Activated CD4-positive, alpha-beta T cell treated with anti-CD3 and anti-CD28 coated beads, Interleukin-2, amount 50 U/mL, for 48 hours (primary cell): ENCODE measurements at regions not wholly inside any gene's neighbourhood (a gene's known extent, or its start where the extent isn't known, plus 50 kb on each side); places are given as distances from the start of the nearest gene placed in this dataset.

Source experiments
- DNase-seq, 2 experiments: peaks; one replicate each; pipeline ENCODE4 v3.0.0-alpha.2; 2020

DNA sequence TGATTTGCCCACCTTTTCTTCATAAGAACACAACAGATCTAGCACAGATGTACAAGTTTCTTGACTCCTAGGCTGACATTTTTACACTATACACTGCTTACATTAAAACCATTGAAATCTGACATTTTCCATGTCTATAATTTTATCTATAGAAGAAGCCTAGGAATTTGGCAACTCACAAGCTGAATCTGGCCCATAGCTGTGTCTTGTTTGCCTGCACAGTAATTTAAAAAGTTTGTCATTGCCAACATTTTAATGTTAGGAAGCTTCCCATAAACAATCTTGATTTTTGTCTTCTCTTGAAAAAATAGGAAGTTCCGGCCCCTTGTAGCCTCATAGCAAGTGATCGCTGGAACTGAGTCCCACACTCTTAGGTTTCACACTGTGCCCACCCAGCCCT lies 394.6 kb upstream of the AZI2 start:
- no peak for DNase-seq

DNA sequence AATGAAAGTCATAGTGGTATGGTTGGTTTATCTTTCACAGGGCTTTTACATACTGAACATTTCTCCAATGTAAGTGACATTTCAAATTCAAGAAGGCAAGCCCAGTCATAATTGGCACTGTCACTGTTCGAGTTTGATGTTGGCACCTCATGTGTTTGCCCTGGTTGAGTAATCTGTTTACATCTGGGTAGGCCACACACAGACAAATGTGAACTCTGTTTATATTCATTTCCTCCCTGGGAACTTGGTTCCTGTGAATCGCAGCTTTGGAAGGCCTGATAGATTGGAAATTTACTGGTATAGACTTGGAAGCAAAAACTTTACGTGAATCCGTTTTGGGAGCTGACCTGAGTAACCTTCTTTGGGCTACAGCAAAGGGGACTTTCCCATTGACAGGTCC lies 395.2 kb upstream of the AZI2 start:
- DNase-seq: no peak

DNA sequence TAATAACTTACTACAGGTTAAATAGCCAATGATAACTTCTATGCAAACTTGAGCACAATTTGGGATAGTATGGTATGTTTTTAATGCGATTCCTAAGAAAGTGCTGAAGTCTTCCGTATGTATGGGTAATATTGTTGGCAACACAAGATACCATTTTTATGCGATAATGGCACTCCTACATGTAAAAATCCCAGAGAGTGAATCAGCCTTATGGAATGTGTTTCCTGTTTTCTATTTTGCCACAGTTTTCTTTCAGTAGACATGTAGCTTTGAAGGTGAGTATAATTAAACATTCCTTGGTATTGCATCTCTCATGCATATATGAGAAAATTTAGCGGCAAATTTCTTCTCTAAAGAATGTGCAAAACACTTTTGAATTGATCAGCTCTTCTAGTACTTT lies 396.8 kb upstream of the AZI2 start:
- DNase-seq: no peak

DNA sequence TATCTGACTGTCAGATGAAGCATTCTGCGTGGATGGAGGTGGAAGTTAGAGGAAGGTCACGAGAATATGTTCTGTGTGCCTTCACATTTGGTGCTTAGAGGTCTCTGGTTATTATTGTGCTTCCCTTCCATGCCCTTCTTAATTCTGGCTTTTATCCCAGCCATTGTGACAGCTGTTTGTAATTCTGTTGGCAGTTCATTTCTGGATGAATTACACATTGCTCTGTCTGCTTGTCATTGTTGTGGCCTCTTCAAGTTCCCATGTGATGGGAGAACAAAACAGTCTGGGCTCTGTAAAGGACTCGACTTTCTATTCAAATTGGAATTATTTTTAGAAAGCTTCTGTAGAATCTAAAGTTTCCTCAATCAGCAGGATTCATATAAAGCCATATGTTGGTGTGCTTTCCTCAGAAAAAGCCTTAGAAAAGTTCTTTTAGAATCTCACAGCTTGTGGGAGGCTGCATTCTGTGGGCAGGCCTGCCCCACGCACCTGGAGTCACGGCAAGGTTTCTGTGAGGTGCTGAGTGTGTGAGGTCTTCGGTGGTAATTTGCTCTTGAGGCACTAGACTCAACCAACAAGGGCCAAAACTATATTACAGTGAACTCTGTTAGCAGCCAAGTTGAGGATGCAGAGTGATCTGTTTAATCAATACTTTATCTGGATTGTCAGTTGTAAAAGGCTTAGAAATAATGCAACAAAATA lies 397.4 kb upstream of the AZI2 start:
- no peak for DNase-seq

DNA sequence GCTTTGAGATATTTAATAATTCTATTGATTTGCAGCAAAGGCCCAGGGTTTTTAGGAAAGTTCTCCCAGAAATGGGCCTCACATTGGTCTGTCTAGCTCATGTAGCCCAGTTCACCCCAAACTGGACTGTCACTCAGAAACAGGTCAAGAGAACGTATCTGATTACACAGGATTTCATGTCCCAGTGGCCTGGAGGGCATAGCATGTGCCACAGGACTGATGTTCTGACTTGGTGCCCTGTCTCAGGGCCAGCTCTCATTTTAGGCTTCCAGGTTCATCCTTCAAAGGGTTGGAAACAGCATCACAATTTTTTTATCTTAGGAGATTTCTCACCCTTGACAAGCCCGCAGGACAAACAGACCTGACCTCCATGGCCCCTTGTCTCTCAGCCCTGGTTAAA lies 398.4 kb upstream of the AZI2 start:
- no peak for DNase-seq

DNA sequence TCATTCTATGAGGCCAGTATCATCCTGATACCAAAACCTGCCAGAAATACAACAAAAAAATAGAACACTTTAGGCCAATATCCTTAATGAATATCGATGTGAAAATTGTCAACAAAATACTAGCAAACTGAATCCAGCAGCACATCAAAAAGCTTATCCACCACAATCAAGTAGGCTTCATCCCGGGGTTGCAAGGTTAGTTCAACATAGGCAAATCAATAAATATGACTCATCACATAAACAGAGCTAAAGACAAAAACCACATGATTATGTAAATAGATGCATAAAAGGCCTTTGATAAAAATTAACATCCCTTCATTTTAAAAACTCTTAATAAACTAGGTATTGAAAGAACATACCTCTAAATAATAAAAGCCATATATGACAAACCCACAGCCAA lies 403.2 kb upstream of the AZI2 start:
- DNase-seq: no peak

DNA sequence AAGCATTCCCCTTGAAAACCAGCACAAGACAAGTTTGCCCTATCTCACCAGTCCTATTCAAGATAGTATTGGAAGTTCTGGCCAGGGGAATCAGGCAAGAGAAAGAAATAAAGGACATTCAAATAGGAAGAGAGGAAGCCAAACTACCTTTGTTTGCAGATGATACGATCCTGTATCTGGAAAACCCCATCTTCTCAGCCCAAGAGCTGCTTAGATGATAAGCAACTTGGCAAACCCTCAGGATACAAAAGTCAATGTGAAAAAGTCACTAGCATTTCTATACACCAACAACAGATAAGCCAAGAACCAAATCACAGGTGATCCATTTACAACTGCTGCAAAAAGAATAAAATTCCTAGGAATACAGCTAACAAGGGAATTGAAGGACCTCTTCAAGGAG lies 403.7 kb upstream of the AZI2 start:
- DNase-seq: no peak

DNA sequence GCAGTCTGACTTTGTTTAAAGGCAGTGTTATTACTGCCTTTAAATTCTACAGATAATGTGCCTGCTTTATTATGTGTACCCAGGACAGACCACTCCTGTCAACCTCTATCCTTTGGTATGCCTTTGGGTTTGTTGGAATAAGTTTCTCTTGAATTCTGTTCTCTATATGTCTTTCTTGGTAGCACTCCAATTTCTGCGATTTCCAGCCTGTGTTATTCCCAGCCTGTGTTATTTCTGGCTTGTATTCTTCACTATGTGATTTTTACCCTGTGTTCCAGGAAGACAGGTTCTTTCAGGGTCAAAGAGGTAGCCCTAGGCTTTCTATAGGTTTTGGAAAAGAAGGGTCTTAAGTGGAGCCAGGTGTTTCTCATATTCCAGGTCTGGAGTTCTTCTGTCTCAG lies 407.4 kb upstream of the AZI2 start:
- no peak for DNase-seq

DNA sequence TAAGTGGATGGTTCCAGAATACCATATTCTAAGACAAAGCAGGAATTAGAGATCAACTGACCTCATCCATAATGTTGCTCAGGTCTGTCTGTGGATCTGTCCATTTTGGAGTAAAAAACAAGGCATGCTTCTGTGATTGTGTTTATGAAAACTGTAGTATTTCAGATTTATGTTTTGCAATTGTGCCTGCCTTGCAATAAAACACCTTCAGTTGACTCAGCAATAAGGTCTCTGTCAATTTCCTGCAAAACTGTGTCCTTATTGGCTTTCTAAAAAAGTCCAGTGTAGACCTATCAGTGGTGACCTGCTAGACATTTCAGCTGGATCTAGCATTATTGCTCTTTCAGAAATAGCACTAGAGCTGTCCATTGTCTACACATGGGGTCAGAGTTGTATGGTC lies 409.5 kb upstream of the AZI2 start:
- DNase-seq: no peak

DNA sequence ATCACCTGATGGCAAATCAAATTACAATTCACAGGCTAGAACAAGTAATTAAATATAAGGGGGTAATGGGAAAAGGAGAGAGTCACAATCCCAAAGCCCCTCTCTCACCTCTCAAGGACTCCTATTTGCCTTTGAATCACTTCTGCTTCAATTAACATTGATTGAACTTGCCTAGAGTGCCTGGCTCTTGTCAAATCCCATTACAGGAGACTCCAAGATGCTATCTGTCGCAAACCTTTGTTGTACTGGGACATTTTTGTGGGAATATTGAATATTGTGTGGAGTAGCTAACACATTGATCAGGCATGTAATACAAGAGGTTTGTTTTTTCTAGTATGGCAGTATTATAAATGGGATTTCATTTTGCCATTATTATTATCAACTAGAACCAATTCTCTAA lies 412.8 kb upstream of the AZI2 start:
- DNase-seq: no peak

DNA sequence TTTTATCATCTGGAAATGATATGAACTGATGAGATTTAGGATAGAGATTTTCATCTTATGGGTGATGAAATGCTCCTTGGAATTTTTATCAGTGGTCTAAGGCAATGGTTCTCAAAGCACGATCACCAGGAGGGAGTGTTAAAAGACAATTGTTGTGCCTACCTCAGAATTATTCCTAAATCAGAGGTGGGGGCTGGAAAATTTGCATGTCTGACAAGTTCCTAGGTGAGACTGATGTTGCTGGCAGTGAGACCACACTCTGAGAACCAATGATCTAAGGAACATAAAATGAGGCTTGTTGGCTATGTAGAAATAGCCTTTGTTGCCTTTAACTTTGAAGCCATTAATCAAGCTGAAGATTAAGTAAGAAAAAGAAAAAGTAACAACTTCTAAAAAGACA lies 416.6 kb upstream of the AZI2 start:
- no peak for DNase-seq

DNA sequence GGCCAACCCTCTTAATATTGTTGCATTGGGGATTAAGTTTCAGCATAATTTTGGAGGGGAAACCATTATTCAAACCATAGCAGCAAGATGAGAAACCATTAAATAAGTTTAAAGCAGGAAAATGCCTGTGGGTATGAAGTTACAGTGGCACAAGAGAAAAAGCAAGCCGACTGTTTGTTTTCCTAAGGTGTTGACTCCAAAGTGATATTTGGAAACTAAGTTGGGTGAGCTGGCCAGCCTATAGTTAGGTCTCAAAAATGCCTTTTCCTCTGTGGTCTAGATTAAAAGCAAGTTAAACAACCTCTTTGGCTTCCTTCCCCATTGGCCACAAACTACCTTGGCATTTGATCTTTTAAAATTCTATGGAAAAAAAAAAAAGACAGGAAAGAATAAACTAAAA lies 419.8 kb upstream of the AZI2 start:
- DNase-seq: no peak

DNA sequence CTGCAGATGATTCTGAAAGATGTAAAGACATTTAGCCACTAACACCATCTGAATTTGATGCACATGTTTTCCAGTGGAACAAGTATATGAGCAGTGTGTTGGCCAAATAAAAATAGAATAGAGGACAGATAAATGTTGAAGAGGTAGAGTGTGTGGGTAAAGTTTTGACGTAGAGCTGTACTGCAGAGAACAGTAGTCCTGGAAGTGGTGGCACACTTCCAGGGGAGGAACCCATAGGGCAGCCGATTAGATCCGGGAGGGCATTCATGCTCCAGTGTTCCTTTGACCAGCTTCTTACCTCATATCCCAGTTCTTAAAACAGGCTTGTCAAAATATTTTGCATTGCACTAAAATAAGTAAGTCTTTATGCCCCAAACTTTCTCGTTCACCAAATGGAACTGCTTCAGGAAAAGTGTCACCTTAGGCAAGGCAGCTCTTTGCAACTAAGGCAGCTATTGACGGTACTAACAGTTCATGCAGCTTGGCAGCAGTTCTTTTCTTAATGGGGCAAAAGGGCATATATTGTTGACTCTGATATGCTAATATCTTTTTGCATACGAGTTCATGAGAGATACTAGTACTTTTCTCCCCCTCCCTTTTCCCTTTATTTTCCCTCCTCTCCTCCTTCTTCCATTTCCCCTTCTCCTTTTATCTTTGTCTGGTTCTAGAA lies 429.3 kb upstream of the AZI2 start:
- DNase-seq: no peak

DNA sequence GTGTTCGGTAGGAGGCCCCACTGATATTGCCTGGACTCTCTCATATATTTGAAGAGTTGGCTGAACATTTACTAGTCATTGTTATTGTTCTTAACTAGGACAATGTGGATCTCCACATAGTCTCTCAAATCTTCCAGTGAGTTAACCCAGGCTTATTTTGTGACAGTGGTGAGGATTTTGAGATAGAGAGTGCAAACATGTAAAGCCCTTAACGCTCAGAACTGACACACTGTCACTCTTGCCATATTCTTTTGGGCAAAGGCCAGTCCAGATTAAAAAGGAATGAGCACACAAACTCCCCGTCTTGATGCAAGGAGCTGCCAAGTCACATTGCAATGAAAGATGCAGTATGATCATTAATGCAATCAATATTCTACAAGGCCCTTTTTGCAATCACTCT lies 431.9 kb upstream of the AZI2 start:
- DNase-seq: no peak

DNA sequence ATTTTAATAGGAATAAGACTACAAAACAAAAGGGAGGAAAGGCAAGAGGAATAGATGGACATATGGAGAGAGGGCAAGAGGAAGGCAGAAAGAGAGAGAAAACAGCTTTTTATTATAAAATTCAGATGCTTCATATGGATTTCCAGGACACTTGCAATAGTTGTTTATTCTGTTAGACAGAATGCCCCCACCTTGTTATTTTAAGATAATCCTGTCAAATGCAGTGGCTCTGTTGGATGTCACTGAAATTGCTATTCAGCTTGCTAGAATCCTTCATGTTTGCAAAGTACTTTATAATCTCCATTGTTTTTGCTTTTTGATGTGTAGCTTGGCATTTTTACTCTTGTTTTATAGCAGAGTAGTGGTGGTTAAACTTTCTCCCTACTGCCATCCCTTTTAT lies 432.4 kb upstream of the AZI2 start:
- DNase-seq: no peak

DNA sequence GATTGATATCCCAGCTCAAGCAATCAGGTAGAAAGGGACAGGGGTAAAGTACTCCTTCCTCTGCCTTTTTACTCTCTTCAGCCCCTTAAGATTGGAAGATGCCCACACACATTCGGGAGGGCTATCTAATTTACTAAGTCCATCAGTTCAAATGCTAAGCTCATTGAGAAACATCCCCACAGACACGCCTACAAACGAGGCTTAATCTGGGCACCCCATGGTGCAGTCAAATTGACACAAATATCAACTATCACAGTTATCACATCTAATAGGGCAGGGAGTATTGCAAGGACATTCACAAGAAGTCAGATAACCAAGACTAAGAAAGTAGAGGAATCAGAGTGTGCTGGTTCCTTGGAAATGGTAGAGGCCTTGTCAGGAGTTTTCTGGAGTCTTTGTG lies 437.8 kb upstream of the AZI2 start:
- no peak for DNase-seq

DNA sequence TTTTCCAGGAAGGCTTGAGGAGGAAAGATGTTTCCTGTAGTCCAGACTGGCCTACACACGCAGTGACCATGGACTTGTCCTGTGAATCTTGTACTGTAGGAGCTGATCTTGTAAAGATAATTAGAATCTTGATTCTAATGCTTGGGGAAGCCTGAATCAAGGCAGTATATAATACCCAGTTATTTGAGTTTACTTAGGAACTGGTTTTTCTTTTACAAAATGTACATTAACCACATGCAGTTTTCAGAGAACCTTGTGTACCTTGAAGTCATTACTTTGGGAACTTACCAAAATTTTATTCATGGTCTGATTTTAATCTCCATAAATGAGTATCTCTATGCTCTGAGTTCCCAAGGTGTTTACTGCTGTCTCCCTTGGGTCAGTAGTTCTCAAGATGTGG lies 439.9 kb upstream of the AZI2 start:
- DNase-seq: no peak

DNA sequence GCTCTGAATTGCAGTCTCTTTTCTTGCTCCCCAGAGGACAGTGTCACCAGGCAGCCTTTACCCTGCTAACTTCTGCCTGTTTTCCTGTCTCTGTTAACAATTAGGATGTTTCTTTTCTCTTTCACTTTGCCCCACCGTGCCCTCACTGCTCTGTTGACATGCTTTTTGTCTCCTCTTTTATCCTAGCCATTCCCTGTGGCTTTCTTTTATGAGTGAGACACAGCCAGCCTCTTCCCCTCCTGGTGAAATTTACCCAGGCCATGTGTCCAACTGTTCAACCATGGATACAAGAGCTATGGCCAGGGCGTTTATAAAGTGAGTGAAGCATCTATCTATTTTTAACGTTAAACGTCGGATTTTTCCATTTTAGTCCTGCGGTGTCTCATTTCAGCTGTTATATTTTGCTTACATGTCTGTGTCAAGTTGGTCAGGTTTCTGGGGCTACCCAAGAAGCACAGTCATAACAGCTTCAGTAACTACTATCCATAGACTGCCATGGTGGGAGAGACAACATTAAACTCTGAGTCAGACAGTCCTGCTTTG lies 443.2 kb upstream of the AZI2 start:
- DNase-seq: no peak

DNA sequence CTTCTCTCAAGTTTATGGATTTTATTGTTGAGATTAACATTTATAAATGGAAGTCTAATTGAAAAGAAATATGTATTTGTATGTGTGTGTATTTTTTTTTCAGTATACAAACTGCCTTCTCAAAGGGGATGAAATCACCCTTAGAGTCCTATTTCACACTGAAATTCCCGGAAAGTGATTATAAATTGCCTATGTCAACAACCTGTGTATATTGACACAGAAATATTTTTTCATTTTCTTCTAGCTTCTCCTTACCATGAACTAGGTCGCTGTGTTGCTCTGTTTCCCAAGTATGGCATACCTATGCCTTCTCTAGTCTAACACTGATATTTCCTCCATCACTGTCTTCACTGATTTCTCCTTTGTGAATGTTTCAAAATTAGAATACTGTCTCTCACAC lies 444.0 kb upstream of the AZI2 start:
- no peak for DNase-seq

DNA sequence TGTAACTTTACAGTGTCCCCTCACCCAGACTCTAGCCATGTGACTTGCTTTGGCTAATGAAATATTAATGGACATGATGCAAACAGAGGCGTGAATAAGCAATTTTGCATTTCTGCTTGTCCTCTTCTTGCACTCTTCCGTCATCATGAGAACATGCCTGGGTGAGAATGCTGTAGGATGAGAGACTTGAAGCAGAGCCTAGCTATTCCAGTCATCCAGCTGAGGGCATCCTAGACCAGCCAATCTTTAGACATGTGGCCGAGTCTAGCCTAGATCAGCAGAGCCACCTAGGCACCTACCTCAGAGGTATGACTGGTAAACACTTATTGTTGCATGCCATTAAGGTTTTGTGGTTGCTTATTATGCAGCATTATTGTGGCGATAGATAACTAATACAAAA lies 450.5 kb upstream of the AZI2 start:
- no peak for DNase-seq

DNA sequence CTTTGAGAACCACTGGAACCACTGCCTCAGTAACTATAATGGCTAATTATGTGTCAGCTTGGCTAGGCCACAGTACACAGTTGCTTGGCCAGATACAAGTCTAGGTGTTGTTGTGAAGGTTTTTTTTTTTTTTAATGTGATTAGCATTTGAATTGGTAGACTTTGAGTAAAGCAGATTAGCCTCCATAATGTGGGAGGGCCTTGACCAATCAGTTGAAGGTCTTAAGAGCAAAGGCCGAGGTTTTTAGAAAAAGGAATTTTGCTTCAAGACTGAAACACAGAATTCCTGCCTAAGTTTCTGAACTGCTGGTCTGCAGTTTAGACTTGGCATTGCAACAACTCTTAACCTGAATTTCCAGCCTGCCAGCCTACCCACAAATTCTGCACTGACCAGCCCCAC lies 451.6 kb upstream of the AZI2 start:
- DNase-seq: no peak

DNA sequence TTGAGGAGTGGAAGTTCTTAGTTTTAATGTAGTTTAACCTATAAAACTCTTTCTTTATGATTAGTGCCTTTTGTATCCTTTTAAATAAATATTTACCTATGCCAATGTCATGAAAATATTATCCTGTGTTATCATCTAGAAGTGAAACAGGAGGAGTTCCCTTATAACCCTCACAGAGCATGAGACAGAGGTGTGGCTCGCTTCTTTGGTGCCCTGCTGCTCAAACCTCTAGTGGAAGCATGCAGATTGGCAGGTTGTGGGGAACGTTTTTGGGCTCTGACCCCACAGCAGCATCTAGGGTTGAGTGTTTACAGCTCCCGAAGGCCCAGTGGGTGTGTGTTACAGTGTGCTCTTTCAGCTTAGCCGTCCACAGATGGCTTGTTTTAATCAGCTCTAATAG lies 459.4 kb upstream of the AZI2 start:
- DNase-seq: no peak

DNA sequence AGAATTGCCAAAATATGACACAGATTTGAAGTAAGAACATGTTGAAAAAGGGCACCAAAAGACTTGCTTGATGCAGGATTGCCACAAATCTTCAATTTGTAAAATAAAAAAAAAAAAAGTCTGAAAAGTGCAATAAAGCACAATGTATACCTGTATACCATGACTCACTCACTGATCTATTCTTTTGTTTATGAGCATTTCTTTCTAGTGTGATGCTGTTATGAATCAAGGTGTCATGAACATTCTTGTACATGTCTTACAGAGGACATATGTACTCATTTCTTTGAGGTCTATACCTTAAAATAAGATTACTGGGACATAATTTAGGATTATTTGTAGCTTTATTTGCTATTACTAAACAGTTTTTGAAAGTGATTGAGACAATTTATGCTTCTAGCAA lies 464.9 kb upstream of the RBMS3 start:
- no peak for DNase-seq

DNA sequence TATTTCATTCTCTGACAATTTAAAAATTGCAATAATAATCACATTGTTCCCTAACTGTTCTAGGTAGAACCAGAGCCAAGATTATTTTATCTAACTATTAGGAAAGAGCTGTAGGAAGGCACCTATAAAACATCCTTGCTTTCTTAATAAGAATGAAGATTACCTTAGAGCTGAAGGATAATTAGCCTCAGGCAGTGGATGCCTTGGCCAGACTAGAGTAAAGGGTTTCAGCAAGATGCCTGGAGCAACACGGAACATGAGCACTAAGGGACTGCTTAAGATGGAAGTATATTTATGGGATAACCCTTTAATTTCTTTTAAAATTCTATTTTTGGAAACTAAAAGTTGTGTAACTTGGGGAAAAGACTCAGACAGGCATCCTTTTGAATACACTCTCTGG lies 456.6 kb upstream of the RBMS3 start:
- no peak for DNase-seq

DNA sequence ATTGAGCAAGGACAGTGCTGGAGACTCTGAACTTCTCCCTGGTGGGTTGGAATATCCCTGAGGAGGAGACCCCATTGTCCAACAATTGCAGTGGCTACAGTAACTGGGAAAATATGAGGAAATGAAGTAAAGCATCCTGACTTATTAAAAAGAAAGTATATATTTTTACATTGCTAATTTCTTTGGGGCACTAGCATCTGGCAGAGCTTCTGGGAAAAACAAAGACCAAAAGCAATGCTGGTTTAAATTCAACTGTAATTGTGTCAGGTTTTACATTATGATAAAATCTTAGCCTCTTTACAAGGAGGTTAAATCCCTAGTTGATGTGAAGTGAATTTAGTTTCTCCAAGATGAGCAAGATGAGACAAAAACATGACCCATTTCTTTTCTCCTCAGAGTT lies 454.0 kb upstream of the RBMS3 start:
- DNase-seq: no peak
